NCI-H2107 treated with DMSO at 0.1 percent for 48 hours (cell line): ENCODE measurements at regions not wholly inside any gene's neighbourhood (a gene's known extent, or its start where the extent isn't known, plus 50 kb on each side); places are given as distances from the start of the nearest gene placed in this dataset.

Experiments
- DNase-seq: peaks from one replicate; lab custom pipeline; 2025; ENCODE audit not compliant: unreplicated experiment; lab: John Stamatoyannopoulos, UW

DNA sequence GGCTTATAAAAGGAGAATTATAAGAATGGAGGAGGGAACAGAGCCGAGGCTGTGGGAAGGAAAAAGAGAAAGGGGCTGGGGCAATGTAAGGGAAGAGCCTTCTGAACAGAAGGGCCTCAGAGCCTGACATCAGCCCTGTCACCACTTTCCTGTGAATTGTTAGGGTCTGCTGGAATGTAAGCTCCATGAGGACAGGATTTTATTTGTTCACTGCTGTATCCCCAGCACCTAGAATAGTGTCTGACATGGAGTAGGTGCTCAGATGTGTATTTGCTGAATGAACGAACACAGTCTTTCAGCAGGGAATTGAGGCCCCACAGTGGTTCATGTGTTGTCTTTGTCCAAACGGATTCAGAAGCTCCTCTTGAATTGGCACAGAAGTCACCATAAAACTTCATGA lies 251.5 kb downstream of the OPA1 start:
- no peak for DNase-seq

DNA sequence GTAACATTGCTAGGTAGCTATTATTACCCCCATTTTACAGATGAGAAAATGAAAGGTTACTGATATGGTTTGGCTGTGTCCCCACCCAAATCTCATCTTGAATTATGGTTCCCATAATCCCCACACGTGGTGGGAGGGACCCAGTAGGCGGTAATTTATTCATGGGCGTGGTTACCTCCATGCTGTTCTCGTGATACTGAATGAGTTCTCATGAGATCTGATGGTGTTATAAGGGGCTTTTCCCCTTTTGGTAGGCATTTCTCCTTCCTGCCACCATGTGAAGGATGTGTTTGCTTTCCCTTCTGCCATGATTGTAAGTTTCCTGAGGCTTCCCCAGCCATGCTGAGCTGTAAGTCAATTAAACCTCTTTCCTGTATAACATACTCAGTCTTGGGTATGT lies 252.1 kb downstream of the OPA1 start:
- DNase-seq: no peak

DNA sequence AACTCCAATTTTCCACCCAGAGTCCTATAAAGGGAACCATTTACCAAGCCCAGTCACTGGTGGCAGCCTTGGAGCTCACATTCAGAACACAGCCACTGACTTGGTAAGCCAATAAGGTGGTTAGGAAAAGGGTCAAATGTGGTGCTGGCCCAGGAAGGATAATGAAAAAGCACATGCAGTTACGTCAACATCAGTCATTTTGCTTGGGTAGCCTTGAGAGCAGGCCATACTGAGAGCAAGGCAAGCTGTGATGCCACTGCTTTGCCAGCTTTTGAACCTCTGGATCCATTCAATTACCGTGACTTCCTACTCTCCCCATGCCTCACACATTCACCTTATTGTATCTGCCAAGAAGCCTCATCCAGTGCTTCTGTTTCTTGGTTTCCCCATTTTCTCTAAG lies 253.6 kb downstream of the OPA1 start:
- no peak for DNase-seq

DNA sequence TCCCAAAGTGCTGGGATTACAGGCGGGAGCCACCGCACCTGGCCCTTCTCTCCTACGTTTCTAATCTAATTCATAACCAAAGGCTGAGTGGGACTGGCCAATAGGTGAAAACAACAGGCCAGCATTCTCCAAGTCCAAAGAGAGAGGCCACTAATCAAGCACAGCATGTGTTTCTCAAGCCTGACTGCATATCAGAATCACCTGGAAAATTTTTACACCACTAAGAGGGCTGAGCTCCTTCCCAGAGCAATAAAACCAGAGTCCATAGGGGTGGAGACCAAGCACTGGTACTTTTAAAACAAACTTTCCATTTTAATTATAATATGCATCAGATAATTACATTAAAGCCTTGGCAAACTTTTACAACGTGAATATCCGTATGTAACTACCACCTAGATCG lies 254.4 kb downstream of the OPA1 start:
- no peak for DNase-seq

DNA sequence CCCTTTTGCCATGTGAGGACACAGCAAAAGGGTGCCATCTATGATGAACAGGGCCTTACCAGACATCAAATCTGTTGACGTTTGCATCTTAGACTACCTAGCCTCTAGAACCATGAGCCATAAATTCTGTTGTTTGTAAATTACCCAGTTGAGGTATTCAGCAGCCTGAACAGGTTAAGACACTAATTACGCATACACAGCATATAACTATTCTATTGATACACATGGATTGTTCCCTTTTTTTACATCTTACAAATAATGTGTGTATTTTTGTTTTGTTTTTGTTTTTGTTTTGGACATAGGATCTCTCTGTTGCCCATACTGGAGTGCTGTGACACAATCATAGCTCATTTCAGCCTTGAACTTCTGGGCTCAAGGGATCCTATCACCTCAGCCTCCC lies 255.5 kb downstream of the OPA1 start:
- DNase-seq: no peak

DNA sequence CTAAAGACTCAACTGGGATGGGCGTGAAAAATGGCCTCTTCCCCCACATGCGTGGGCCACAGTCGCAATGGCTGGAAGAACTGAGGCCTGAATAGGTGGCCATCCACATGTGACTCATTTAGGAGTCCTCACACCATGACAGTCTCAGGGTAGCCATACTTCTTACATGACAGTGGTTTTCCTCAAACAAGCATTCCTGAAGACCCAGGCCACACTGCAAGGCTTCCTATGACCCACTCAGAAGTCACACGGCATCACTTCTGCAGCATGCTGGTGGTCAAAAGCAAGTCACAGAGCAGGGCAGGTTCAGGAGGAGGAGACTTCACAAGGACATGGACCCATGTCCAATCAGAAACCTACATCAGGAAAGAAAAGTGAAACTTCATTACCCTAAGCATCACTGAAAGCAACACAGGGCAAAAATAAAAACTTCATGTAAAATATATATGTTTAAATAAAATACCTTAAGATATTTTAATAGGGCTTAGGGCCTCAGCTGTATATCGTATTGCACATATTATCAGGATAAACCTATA lies 257.1 kb downstream of the OPA1 start:
- DNase-seq: no peak

DNA sequence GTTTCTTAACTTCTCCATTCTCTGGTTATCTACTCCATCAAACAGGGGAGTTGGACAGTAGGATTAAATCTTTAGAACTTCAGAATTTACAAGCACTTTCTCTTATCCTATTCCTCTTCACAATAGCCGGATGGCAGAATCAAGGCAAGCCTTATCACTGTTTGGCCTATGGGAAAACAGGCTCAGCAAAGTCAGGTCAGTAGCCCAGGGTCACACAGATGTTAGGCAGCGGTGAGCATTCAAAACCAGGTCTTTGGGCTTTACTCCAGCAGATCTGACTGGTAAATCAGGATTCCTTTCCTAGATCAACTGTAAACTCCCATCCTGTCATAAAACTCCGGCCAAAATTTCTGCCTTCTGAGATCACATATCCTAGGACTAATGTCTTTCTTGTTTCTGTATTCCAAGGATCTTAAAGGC lies 258.4 kb downstream of the OPA1 start:
- DNase-seq: no peak

DNA sequence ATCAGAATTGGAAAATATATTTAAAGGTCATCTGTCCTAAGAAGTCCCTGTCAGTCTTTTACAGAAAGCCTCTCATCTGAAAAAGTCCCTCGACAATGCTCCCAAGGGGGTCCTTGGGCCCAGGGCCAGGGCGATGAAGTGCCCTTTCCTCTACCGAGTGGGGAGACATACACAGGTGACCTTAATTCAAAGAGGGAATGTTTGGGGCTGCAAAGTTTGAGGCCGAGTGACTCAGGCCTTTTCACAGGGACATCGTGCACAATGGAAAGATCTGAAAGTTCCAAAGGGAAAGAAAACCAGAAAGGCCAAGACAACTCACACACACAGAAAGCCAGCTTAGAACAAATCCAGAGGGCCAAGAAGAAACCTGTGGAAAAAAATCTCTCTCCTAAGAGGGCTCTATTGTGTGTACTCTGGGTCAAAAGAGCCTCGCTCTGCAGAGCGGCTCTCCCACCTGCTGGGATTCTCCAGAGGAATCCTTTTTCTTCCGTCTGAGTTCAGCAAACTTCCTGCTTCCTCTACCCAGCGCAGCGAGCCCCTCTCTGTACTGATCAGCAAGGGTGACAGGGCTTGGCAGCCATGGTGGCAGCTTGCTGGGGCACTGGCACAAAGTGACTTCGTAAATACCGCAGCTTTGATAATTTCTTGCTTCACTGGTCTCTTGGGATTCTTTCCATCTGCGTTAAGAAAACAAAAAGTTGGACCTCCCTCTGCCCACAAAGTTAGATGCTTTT lies 259.1 kb downstream of the OPA1 start:
- DNase-seq: peak; percentile 56

DNA sequence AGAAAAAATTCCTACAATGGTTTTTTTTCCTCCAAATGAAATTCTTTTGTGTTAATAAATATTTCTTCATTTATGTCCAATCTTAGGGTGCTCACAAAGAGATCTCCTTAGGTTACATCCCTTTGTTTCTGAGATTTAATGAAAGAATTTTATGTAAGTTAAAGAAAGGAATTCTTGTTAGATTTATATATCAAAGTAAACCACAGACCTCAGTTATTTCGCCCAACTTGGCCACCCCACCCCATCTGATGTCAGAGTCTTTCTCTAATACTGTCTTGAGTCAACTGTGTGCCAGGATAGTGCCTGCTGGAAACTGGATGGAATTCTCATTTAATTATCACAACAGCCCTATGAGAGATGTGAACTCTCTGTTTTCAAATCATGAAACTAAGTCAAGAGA lies 259.9 kb downstream of the OPA1 start:
- no peak for DNase-seq

DNA sequence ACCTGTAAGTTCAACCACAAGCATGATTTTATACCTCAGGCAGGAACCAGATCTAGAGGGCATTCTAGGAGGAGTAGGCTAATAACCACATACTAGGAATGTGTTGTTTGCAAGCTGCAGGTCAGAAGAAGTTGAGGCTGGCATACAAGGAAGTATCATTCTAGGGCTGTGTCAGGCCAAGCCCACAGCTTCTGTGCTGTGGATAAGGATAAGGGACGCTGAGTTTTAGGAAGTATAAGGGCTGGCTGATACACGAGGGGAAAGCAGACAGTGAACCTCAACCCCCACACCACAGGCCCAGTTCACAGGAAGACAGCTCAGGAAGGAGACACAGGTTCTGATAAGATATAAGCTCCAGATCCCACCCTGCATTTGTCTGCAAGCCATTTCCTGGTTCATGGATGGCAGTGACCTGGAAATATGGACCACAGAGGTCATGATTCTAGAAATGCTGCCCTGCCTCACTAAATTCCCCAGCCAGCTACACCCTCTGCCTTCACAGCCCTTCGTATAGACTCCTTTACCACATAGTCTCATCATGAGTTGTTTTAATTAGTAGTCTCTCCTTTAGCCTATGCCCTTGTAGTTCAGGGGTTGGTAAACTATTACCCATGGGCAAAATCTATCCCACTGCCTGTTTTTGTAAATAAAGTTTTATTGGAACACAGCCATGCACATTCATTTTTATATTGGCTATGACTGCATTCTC lies 260.7 kb downstream of the OPA1 start:
- DNase-seq: no peak

DNA sequence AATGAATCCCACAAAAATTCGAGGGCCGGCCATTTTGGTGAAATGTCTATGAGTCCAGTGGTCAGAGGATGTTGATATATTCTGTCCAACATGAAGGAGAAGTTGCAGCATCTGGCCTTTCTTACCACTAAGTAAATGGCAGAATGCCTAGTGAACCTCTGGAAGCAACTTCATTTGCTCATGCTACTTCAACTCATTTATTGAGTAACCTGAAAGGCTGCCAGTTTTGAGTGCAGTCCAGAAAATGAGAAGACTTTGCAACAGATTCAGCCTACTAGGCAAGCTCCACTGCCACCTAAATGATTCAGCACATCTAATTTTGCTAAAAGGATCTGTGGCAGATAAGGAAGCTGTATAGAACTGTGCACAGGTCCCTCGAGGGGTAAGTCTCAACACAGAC lies 265.0 kb downstream of the OPA1 start:
- no peak for DNase-seq

DNA sequence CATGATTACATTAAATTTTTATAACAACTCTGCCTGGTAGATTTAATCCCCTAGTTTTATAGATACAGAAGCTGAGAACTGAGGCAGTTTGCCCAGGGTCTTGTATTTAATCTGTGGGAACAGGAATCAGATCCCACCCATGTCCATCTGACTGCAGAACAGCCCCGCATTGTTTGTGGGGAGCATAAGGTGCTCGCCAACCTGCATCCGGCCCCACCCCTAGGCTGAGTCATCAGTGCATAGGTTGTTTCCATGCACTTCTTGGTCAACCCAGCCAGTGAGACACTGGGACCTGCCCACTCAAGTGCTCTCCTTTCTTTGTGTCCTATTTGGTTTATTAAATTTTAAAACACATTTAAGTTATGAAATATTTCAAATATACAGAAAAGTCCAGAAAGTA lies 266.2 kb downstream of the OPA1 start:
- DNase-seq: no peak

DNA sequence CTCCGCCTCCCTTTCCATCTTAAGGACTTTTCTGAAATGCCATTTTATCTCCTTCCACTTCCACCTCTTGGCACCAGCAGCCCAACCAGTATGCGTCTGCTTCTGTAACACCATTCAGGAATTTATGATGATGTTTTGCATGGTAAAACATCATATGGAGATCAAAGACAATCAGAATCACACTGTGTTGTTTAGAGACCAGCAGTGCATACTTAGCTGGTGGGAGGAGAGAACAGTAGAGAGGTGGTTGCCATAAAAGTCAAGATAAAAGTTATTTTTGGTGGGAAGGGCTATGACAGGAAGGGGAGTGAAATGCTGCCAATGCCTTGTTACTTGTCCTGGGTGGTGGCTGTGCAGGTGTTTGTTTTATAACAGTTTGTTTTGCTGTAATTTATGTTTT lies 268.0 kb downstream of the OPA1 start:
- DNase-seq: no peak

DNA sequence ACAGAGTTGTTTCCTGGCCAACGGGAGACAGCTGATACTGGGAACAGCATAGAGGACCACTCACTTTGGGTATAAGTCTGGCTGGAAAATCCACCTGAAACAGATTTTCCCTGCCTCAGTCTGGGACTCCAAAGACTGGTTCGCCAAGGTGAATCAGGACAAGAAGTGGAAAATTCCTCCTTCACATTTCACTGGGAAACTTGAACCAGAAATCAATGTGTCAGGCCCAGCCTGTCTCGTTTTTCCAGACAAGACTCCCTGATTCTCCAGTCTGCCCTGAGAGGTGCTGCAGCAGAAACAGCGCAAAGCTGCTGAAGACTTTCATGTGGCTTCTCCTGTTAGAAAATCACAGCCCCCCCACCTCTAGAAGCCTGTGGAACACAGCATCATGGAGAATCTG lies 269.8 kb downstream of the OPA1 start:
- DNase-seq: no peak

DNA sequence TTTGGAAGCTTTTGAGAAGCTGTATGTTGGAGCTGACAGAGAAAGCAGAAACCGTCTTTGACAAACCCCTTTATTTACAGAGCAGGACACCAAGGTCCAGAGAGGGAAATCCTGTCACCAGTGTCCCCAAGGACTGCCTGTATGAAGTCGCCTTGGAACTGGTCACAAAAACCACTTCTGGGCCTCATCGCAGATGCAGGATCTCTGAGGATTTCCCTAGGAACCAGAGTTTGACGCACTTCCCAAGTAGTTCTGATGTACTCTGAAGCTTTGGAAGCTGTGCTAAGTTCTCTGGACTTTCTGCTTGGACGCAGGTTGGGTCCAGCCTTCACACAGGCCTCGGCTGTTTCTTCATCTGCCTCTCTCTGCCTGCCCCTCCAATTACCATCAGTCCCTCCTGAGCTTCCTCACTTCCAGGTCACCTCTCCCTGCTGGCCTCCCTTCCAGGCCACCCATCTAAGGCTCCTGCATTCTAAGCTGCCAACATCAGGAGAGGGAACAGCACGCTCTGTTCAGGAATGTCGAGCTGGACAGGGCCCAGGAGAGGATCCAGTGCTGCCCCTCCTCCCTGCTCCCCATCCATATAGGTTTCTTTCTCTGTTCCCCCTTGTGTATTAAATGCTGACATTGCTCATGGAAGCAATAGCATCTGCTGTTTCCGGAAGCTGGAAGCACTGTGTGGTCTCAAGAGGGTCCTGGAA lies 270.8 kb downstream of the OPA1 start:
- no peak for DNase-seq

DNA sequence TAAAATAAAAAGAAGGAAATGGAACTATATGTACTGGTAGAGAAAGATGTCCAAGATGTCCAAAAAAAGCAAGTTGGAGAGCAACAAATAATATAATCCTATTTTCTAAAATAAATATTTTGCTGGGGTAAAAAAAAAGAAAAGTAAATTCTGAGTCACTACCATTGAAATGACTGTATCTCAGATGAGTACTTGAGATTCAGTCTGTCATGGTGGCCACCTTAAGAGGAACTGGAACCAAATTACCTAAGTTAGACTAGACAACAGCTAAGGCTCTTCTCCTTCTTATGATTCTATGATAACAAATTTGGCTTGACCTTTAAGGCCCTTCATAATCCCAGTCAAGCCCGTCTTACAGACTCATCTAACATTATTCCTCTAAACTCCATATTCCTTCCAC lies 270.6 kb upstream of the HES1 start:
- no peak for DNase-seq

DNA sequence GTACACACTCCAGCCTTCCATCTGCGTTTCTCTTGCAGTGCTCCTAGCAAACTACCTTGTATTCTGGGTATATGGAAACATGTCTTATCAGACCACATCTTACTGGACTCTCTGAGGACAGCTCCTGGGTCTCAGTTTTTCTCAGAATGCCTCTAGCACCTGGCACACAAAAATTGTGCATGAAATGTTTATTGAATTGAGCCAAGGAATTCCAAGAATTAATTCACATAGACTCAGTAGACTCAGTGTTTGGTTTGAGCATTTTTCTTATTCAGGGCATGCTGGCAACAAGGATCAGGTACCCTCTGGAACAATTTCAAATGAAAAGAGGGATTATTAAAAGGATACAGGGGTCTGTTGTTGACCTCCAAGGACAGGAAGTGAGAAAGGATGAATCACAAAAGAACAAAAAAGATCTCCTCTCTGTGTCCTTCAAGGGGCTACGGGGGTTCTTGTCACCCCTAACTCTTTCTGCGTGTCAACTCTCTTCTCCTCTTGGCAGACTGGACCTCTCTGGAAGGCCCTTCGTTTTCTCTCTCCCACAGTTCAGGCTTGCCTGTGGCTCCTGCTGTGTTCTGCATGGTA lies 270.0 kb upstream of the HES1 start:
- DNase-seq: no peak

DNA sequence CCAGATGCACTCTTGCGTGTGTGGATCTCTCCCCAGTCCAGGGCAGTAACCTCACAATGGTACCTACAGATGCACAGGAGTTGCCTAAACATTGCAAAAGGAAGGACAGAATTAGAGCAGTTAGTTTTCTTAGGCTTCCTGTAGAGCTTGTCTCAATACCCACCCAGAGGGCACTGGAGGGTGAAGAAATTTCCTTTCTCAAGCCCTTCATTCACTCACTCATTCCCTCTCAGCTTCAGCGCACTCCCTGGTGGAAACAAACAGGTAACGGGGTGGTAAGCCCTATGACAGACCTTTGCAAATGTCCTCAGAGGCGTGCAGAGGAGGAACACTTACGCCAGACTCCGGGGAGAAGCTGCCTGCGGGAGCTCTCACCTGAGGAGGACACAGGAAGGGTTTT lies 267.4 kb upstream of the HES1 start:
- DNase-seq: no peak

DNA sequence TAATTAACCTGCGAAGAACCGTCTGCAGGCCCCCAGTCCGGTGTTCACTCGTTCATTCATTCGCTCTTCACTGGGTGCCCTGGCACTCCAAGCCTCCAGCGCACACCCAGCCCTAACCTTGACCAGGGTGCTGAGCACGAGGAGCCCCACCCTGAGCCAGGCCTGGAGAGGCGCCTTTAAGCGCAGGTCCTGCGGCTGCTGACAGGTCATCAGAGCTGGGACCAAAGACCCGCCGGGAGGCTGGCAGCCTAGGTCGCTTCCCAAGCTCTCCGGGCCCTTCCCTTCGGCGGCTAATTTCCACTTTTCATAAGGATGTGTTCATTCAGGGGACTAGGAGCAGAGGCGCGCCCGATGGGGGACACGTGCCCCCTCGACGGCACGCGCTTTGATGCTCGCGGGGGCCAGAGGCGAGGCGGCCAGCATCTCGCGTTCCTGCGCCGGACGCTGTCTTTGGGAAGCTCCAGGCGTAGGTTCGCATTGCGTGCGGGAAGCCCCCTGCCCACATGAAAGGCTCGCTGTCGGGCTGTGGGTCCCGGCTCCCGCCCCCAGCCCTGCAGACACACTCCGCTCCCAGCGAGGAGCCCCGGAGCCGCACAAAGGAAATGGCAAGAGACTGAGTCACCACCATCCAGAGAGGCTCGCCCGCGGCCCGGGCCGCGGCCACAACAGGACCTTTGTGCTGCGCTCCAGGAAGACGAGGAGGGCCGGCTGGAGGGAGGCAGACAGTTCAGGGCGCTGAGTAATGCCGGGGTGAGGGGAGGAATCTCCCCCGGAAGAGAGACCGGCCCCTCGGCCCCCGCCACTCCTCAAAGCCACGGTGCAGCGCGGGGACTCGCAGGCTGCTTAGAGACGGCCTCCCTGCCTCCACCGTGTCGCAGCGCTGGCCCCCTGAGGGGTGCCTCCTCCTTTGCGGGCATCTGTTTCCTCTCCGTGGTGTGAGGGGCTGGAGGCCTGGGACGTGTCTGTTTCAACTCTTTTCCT lies 266.4 kb upstream of the HES1 start:
- no peak for DNase-seq

DNA sequence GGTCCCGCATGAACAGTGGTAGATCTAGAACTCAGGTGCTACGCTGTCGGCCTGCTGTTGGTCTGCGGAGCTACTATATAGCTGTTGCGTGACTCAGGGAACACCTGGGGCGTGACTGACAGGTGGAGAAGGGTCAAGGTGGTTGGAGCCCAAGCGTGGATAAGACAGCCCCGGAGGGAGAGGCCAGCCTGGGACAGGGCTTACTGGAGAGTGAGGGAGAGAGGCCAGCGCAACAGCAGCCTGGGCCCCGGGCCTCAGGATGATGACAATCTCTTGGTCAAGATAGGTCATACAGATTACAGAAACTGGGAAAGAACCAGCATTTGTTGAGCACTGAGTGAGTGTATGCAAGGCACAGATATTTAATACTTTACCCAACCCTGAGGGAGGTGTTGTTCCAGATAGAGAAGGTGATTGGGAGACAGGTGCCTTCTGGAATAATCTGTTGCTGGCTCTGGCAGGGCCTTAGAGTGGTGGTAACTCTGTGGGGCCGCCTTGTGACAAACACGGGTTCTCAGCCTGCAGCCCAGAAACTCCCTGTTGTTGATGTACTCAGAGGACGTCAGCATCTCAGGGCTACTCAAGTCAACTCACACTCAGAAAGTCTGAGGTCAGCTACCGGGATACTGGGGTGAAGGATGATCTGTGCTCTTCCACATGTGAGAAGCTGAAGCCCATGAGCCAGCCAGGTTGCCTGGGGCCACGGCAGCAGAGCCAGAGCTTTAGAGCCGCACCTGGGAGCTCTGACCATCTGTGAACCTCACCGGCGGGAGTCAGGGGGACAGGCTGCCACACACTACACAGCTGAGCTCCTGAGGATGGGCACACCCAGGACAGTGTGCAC lies 265.4 kb upstream of the HES1 start:
- no peak for DNase-seq
